HG03064 (cell line): ENCODE measurements at regions not wholly inside any gene's neighbourhood (a gene's known extent, or its start where the extent isn't known, plus 50 kb on each side); places are given as distances from the start of the nearest gene placed in this dataset.
"Not testable (repeated sequence)": the region's sequence is repeated elsewhere in the genome, so short reads cannot be mapped to it uniquely, and the experiment has no call there.

Source experiments
- ATAC-seq: cut with Tn5 transposase; IDR thresholded peaks from one replicate; pipeline ENCODE4 v1.9.1; 2021; ENCODE audit warnings: low read depth; ENCODE audit not compliant: unreplicated experiment

GRCh38 chr4:75289914-75290582, 224.2 kb downstream of the RCHY1 start:
- ATAC-seq = no peak

GRCh38 chr4:75287738-75288517, 226.3 kb downstream of the RCHY1 start:
- no peak for ATAC-seq

- ATAC-seq = no peak
These were observed 228.4 kb downstream of the RCHY1 start for GRCh38 chr4:75285837-75286236.

- no peak for ATAC-seq
These were observed 229.4 kb downstream of the RCHY1 start for GRCh38 chr4:75284831-75285230.

GRCh38 chr4:75280461-75280860, 233.7 kb downstream of the RCHY1 start:
- ATAC-seq = not testable (repeated sequence)

- ATAC-seq = no peak
These were observed 254.9 kb downstream of the RCHY1 start for GRCh38 chr4:75259306-75259705.

- ATAC-seq = no peak
These were observed 258.9 kb downstream of the RCHY1 start for GRCh38 chr4:75255261-75255660.

- no peak for ATAC-seq
These were observed 259.5 kb downstream of the RCHY1 start for GRCh38 chr4:75254745-75255144.

GRCh38 chr4:75253094-75253493, 261.1 kb downstream of the RCHY1 start:
- ATAC-seq = not testable (repeated sequence)

- no peak for ATAC-seq
These were observed 262.7 kb downstream of the RCHY1 start for GRCh38 chr4:75251547-75251946.

- ATAC-seq = no peak
These were observed 264.5 kb downstream of the RCHY1 start for GRCh38 chr4:75249739-75250138.

GRCh38 chr4:75248770-75249407, 265.3 kb downstream of the RCHY1 start:
- no peak for ATAC-seq

GRCh38 chr4:75244325-75244724, 269.9 kb downstream of the RCHY1 start:
- ATAC-seq = no peak

- no peak for ATAC-seq
These were observed 270.6 kb downstream of the RCHY1 start for GRCh38 chr4:75243570-75243969.

- ATAC-seq = peak; percentile 97
These were observed 278.7 kb downstream of the RCHY1 start for GRCh38 chr4:75235359-75235951.

GRCh38 chr4:75232546-75232945, 281.7 kb downstream of the RCHY1 start:
- no peak for ATAC-seq

GRCh38 chr4:75229806-75230570, 284.2 kb downstream of the RCHY1 start:
- no peak for ATAC-seq

GRCh38 chr4:75213480-75213879, 280.6 kb downstream of the PARM1 start:
- ATAC-seq = no peak

- no peak for ATAC-seq
These were observed 278.5 kb downstream of the PARM1 start for GRCh38 chr4:75211422-75211821.

GRCh38 chr4:75207902-75208301, 275.0 kb downstream of the PARM1 start:
- no peak for ATAC-seq
